SK-N-MC (cell line): ENCODE measurements at regions not wholly inside any gene's neighbourhood (a gene's known extent, or its start where the extent isn't known, plus 50 kb on each side); places are given as distances from the start of the nearest gene placed in this dataset.

Experiments used
- EZH2 ChIP-seq: fragments of 200-600 bp; sonication (generic); IDR thresholded peaks from one replicate; pipeline ENCODE4 v1.6.1; 2017; ENCODE audit warnings: antibody characterized with exemption
- FOXP2 ChIP-seq: optimal IDR thresholded peaks from 2 replicates; pipeline ENCODE3; 2011; ENCODE audit warnings: mild to moderate bottlenecking, moderate library complexity; ENCODE audit not compliant: insufficient read depth; ENCODE audit errors: extremely low read length, control extremely low read depth
- POLR2AphosphoS5 ChIP-seq: IDR thresholded peaks from 2 replicates; pipeline ENCODE4 v1.6.1; 2012; ENCODE audit warnings: mild to moderate bottlenecking, low read depth, low read length, borderline replicate concordance

DNA sequence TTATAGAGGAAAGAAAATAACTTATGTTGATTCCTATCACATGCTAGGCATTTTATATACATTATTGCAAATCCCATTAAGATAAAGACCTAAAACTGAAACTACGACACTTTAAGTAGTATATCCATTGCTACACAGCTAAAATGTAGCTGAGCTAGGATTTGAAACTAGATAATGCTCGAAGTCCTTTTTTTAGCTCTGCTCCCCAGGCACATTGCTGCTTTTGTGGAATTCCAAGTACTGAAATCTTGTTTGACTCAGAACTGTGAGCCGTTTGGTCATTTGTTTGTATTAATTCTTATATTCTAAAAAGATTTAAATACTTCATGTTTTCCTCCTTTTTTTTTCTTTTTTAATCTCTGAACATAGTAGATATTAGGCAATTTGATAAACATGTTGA, 644.8 kb downstream of the HACE1 start:
- no peak for TF ChIP-seq POLR2AphosphoS5
- TF ChIP-seq FOXP2, result no peak
- TF ChIP-seq EZH2, result no peak
